ENCODE measurements at regions not wholly inside any gene's neighbourhood (a gene's known extent, or its start where the extent isn't known, plus 50 kb on each side); places are given as distances from the start of the nearest gene placed in this dataset.

DNA sequence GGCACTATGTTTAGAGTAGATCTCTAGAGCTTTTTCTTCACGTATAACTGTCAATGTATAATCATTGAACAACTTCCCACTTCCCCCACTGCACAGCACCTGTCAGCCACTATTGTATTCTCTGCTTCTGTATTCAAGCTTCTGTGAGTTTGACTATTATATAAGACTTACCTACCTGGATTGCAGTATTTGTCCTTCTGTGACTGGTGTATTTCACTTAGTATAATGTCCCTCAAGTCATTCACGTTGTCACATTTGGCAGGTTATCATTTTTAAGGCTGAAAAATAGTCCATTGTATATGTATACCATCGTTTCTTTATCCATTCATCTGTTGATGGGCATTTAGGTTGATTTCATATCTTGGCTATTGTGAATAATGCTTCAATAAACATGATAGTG, 969.5 kb upstream of the B3GALT2 start:
- H3K9me3 ChIP-seq (ENCODE audit: low read depth, low read length), result no peaks in the 10 kb centered on the region
- no peak overlapping the region for H3K27ac ChIP-seq (ENCODE audit: low read depth, low read length)
- no peak overlapping the region for H3K4me3 ChIP-seq (ENCODE audit: insufficient read depth, low read length)
- no peaks in the 10 kb centered on the region for H3K36me3 ChIP-seq (ENCODE audit: insufficient read depth, low read length)
- no peak overlapping the region for H3K4me2 ChIP-seq (ENCODE audit: insufficient read depth, low read length)
- no peak for DNase-seq (ENCODE audit: insufficient read length, low spot score, missing footprints)
- no peaks in the 10 kb centered on the region for H3K27me3 ChIP-seq (ENCODE audit: insufficient read depth, low read length)
- H2AFZ ChIP-seq (ENCODE audit: low read length), result no peak overlapping the region
- no peaks in the 10 kb centered on the region for H3K4me1 ChIP-seq (ENCODE audit: insufficient read depth, low read length)
- TF ChIP-seq, protein P1, sequence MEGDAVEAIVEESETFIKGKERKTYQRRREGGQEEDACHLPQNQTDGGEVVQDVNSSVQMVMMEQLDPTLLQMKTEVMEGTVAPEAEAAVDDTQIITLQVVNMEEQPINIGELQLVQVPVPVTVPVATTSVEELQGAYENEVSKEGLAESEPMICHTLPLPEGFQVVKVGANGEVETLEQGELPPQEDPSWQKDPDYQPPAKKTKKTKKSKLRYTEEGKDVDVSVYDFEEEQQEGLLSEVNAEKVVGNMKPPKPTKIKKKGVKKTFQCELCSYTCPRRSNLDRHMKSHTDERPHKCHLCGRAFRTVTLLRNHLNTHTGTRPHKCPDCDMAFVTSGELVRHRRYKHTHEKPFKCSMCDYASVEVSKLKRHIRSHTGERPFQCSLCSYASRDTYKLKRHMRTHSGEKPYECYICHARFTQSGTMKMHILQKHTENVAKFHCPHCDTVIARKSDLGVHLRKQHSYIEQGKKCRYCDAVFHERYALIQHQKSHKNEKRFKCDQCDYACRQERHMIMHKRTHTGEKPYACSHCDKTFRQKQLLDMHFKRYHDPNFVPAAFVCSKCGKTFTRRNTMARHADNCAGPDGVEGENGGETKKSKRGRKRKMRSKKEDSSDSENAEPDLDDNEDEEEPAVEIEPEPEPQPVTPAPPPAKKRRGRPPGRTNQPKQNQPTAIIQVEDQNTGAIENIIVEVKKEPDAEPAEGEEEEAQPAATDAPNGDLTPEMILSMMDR (IDR thresholded peaks at IDR 0.05; ENCODE audit: extremely low read depth, low read depth, low read length), result no peak
- H3K79me2 ChIP-seq (ENCODE audit: insufficient read depth, low read length), result no peaks in the 10 kb centered on the region
- H4K20me1 ChIP-seq (ENCODE audit: insufficient read depth, low read length), result no peaks in the 10 kb centered on the region

- no peaks in the 10 kb centered on the region for H3K4me1 ChIP-seq (ENCODE audit: insufficient read depth, low read length)
- no peaks in the 10 kb centered on the region for H4K20me1 ChIP-seq (ENCODE audit: insufficient read depth, low read length)
- no peaks in the 10 kb centered on the region for H3K27me3 ChIP-seq (ENCODE audit: insufficient read depth, low read length)
- H2AFZ ChIP-seq (ENCODE audit: low read length), result no peak overlapping the region
- H3K9me3 ChIP-seq (ENCODE audit: low read depth, low read length), result no peaks in the 10 kb centered on the region
- no peaks in the 10 kb centered on the region for H3K36me3 ChIP-seq (ENCODE audit: insufficient read depth, low read length)
- no peaks in the 10 kb centered on the region for H3K79me2 ChIP-seq (ENCODE audit: insufficient read depth, low read length)
- DNase-seq (ENCODE audit: insufficient read length, low spot score, missing footprints), result no peak
- no peak overlapping the region for H3K4me3 ChIP-seq (ENCODE audit: insufficient read depth, low read length)
- TF ChIP-seq, protein P1 (IDR thresholded peaks at IDR 0.05; ENCODE audit: extremely low read depth, low read depth, low read length), result no peak
- no peak overlapping the region for H3K4me2 ChIP-seq (ENCODE audit: insufficient read depth, low read length)
- no peak overlapping the region for H3K27ac ChIP-seq (ENCODE audit: low read depth, low read length)
These were observed 964.6 kb upstream of the B3GALT2 start for GRCh38 chr1:194151056-194151455.

DNA sequence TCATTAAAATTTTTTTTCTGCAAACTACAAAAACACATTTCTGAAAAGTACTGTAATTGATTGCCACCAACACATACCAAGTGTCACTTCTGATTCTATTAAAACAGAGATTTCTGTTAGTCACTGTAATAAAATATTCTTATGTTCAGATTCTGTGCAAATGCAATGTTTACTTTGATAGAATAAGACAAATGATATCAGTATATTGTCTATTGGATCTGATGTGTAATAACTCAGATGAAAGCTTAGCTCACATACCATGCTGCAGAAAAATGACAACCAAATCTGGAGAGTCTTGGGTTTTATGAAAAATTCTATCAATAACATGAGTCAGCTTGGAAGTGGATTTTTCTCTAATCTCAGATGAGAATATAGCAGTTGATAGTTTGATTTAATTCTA, 963.8 kb upstream of the B3GALT2 start:
- H4K20me1 ChIP-seq (ENCODE audit: insufficient read depth, low read length), result no peaks in the 10 kb centered on the region
- no peak for DNase-seq (ENCODE audit: insufficient read length, low spot score, missing footprints)

GRCh38 chr1:194133152-194133551, 946.7 kb upstream of the B3GALT2 start:
- Histone ChIP-seq H3K9me3 (ENCODE audit: low read depth, low read length) (peaks cover 3% of the 10 kb centered on the region), H3K79me2 (ENCODE audit: insufficient read depth, low read length) (no peaks in the 10 kb centered on the region), H3K4me1 (ENCODE audit: insufficient read depth, low read length) (no peaks in the 10 kb centered on the region), H4K20me1 (ENCODE audit: insufficient read depth, low read length) (no peaks in the 10 kb centered on the region), H2AFZ (ENCODE audit: low read length) (no peak overlapping the region), H3K27ac (ENCODE audit: low read depth, low read length) (no peak overlapping the region), H3K27me3 (ENCODE audit: insufficient read depth, low read length) (no peaks in the 10 kb centered on the region), H3K4me3 (ENCODE audit: insufficient read depth, low read length) (no peak overlapping the region), H3K36me3 (ENCODE audit: insufficient read depth, low read length) (no peaks in the 10 kb centered on the region), H3K4me2 (ENCODE audit: insufficient read depth, low read length) (no peak overlapping the region)
- TF ChIP-seq, protein P1 (IDR thresholded peaks at IDR 0.05; ENCODE audit: extremely low read depth, low read depth, low read length), result no peak
- no peak for DNase-seq (ENCODE audit: insufficient read length, low spot score, missing footprints)

More for the DNA sequence above, 963.8 kb upstream of the B3GALT2 start:
- H3K9me3 ChIP-seq (ENCODE audit: low read depth, low read length), result no peaks in the 10 kb centered on the region
- H3K79me2 ChIP-seq (ENCODE audit: insufficient read depth, low read length), result no peaks in the 10 kb centered on the region
- H3K4me3 ChIP-seq (ENCODE audit: insufficient read depth, low read length), result no peak overlapping the region
- H3K4me2 ChIP-seq (ENCODE audit: insufficient read depth, low read length), result no peak overlapping the region
- TF ChIP-seq, protein P1 (IDR thresholded peaks at IDR 0.05; ENCODE audit: extremely low read depth, low read depth, low read length), result no peak
- H3K36me3 ChIP-seq (ENCODE audit: insufficient read depth, low read length), result no peaks in the 10 kb centered on the region
- H3K27ac ChIP-seq (ENCODE audit: low read depth, low read length), result no peak overlapping the region
- no peak overlapping the region for H2AFZ ChIP-seq (ENCODE audit: low read length)
- no peaks in the 10 kb centered on the region for H3K4me1 ChIP-seq (ENCODE audit: insufficient read depth, low read length)
- no peaks in the 10 kb centered on the region for H3K27me3 ChIP-seq (ENCODE audit: insufficient read depth, low read length)

All from osteoblast (primary cell).